Endothelial cell of umbilical vein (primary cell): ENCODE measurements at regions not wholly inside any gene's neighbourhood (a gene's known extent, or its start where the extent isn't known, plus 50 kb on each side); places are given as distances from the start of the nearest gene placed in this dataset.

Experiments
- BruUV-seq: library from RNA; stranded (reverse); fragments of 400-500 nt; replicated peaks from 2 replicates; lab custom pipeline; 2021; lab: Mats Ljungman, UMichigan
- CTCF ChIA-PET: fragments of 300-600, 350-600 bp; sonication (Branson Sonifier 250); formaldehyde crosslinking; loops from one replicate; lab custom pipeline; 2021; ENCODE audit warnings: antibody characterized with exemption, inconsistent platforms; lab: Charles Lee
- POLR2A ChIA-PET: fragments of 300-600, 350-600 bp; sonication (Branson Sonifier 250); formaldehyde crosslinking; loops from one replicate; lab custom pipeline; 2021; ENCODE audit warnings: antibody characterized with exemption, inconsistent platforms; lab: Charles Lee
- DNase-seq: peaks from one replicate; pipeline ENCODE4 v3.0.0-alpha.2; 2011; ENCODE audit warnings: low read depth, low spot score
- FAIRE-seq: peaks from 2 replicates; lab custom pipeline; 2011; peaks lifted over from hg19 to GRCh38; lab: Jason Lieb, UNC
- H2AFZ ChIP-seq: 2 replicates; pipeline ENCODE4 v1.6.0; 2012; ENCODE audit warnings: low read depth, low read length, control low read depth, inconsistent platforms
- H3K27ac ChIP-seq: 2 replicates; pipeline ENCODE4 v1.5.1; 2011; ENCODE audit warnings: low read depth, mild to moderate bottlenecking, control low read depth, low read length, moderate library complexity; ENCODE audit not compliant: insufficient read depth
- H3K27me3 ChIP-seq, 2 experiments: 2 replicates each; pipeline versions ENCODE4 v1.6.0 to v1.6.1; 2011; ENCODE audit warnings: low read length in 2 of 2, mixed read lengths in 1 of 2; ENCODE audit not compliant: control insufficient read depth in 2 of 2, insufficient read depth in 2 of 2
- H3K36me3 ChIP-seq, 2 experiments: 2 replicates in 1 of 2; 3 replicates in 1 of 2; pipeline ENCODE4 v1.5.1; 2011; ENCODE audit warnings: low read length in 2 of 2, mild to moderate bottlenecking in 1 of 2, moderate library complexity in 1 of 2; ENCODE audit not compliant: control insufficient read depth in 2 of 2, insufficient read depth in 2 of 2; ENCODE audit errors: extremely low read depth in 1 of 2
- H3K4me1 ChIP-seq: 3 replicates; pipeline ENCODE4 v1.5.1; 2011; ENCODE audit warnings: mild to moderate bottlenecking, low read length; ENCODE audit not compliant: control insufficient read depth, insufficient read depth; ENCODE audit errors: extremely low read depth
- H3K4me2 ChIP-seq: 2 replicates; pipeline ENCODE4 v1.6.1; 2011; ENCODE audit warnings: low read length, control low read depth, mixed read lengths; ENCODE audit not compliant: insufficient read depth
- H3K4me3 ChIP-seq, 3 experiments: fragments of 200-600 bp in 1 of 3; sonication (generic), shearing (Covaris generic) in 1 of 3; replicated peaks in 1 of 3; 2 replicates each; pipeline ENCODE4 v1.5.1; 2011 to 2016; ENCODE audit warnings: control low read depth in 3 of 3, low read length in 3 of 3, mild to moderate bottlenecking in 2 of 3, inconsistent platforms in 1 of 3, low read depth in 1 of 3, moderate library complexity in 1 of 3; ENCODE audit not compliant: insufficient read depth in 1 of 3
- H3K79me2 ChIP-seq: 2 replicates; pipeline ENCODE4 v1.6.0; 2012; ENCODE audit warnings: low read length, inconsistent platforms; ENCODE audit not compliant: control insufficient read depth, insufficient read depth
- H3K9ac ChIP-seq: replicated peaks from 2 replicates; pipeline ENCODE3; 2011; ENCODE audit warnings: low read length, control low read depth; ENCODE audit not compliant: insufficient read depth; ENCODE audit errors: extremely low read depth
- H3K9me1 ChIP-seq: replicated peaks from 3 replicates; pipeline ENCODE4 v1.6.0; 2011; ENCODE audit warnings: mild to moderate bottlenecking, low read length; ENCODE audit not compliant: control insufficient read depth, insufficient read depth; ENCODE audit errors: extremely low read depth
- H3K9me3 ChIP-seq: replicated peaks from 2 replicates; pipeline ENCODE4 v1.5.1; 2012; ENCODE audit warnings: low read length, inconsistent platforms; ENCODE audit not compliant: control insufficient read depth, insufficient read depth
- H4K20me1 ChIP-seq: replicated peaks from 2 replicates; pipeline ENCODE3; 2011; ENCODE audit warnings: mild to moderate bottlenecking, low read length; ENCODE audit not compliant: control insufficient read depth, insufficient read depth; ENCODE audit errors: extremely low read depth
- EZH2 ChIP-seq: IDR thresholded peaks from 2 replicates; pipeline ENCODE4 v1.6.1; 2012; ENCODE audit warnings: borderline replicate concordance, low read depth, mild to moderate bottlenecking, moderate library complexity, low read length, inconsistent platforms; ENCODE audit not compliant: severe bottlenecking
- FOS ChIP-seq: IDR thresholded peaks from 2 replicates; pipeline ENCODE4 v1.6.1; 2011; ENCODE audit warnings: mild to moderate bottlenecking, low read length, moderate library complexity, borderline replicate concordance; ENCODE audit not compliant: insufficient read depth
- GATA2 ChIP-seq: IDR thresholded peaks from 2 replicates; pipeline ENCODE4 v1.7.0; 2011; ENCODE audit warnings: low read depth, mild to moderate bottlenecking, moderate library complexity, mixed read lengths, low read length; ENCODE audit not compliant: insufficient read length, insufficient read depth
- JUN ChIP-seq: IDR thresholded peaks from 2 replicates; pipeline ENCODE4 v1.6.1; 2011; ENCODE audit warnings: borderline replicate concordance, low read depth; ENCODE audit not compliant: insufficient read length, insufficient read depth
- MYC ChIP-seq: IDR thresholded peaks from one replicate; pipeline ENCODE4 v1.6.1; 2011; ENCODE audit warnings: mild to moderate bottlenecking, low read depth, low read length
- POLR2A ChIP-seq: IDR thresholded peaks from 2 replicates; pipeline ENCODE4 v1.6.1; 2012; ENCODE audit warnings: low read depth, mild to moderate bottlenecking, control low read depth, low read length
- POLR2AphosphoS5 ChIP-seq: IDR thresholded peaks from 2 replicates; pipeline ENCODE4 v1.6.1; 2012; ENCODE audit warnings: low read depth, mild to moderate bottlenecking, control low read depth, low read length, moderate library complexity; ENCODE audit not compliant: insufficient read depth
- dilution Hi-C: fragments of 300-500 bp; cut with MboI; formaldehyde crosslinking; loops from one replicate; pipeline ENCODE4 v1.15.0; 2019; ENCODE audit warnings: low sequenced_read_pairs; ENCODE audit not compliant: extremely low pct_ligation_motif_present
- intact Hi-C: fragments of 100-400 bp; cut with micrococcal nuclease; formaldehyde crosslinking; loops from one replicate; pipeline ENCODE4 v1.10.0; 2022
- TF ChIP-seq, protein P1 (sequence below): IDR thresholded peaks from 2 replicates; pipeline ENCODE4 v1.6.1; 2011; ENCODE audit not compliant: insufficient read depth, insufficient read length
- TF ChIP-seq, protein P2 (sequence below), 2 donors: IDR thresholded peaks; 1 replicate in 1 of 2; 2 replicates in 1 of 2; pipeline ENCODE4 v1.5.1; 2011; ENCODE audit warnings: low read length in 2 of 2, mild to moderate bottlenecking in 2 of 2, moderate library complexity in 2 of 2, control low read depth in 1 of 2, inconsistent platforms in 1 of 2, low read depth in 1 of 2; ENCODE audit not compliant: insufficient read depth in 1 of 2; ENCODE audit errors: extremely low read depth in 1 of 2

DNA sequence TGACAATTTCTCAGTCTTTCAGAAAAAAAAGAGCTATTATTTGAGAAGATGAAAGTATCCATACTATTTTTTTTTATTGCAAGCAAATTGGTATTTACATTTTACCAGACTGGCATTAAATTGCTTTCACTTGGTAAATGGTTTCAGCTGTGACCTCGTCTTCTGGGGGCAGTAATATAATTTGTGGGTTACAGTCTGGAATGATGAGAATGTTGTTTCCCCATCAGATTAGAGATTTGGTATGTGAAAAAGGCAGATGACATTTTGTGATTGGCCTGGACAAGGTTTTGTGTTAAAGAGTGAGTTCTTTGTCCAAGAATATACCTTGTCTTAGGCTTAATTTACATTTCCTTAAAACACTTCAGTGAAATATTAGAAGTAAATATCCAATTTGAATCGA lies 390.1 kb upstream of the ST6GAL2 start:
- Histone ChIP-seq H3K36me3 (no peaks in the 10 kb centered on the region), H3K27me3 (no peaks in the 10 kb centered on the region), H3K27ac (no peak overlapping the region), H2AFZ (no peak overlapping the region), H3K4me3 (no peak overlapping the region), H3K9ac (no peak overlapping the region), H4K20me1 (no peaks in the 10 kb centered on the region), H3K9me1 (no peaks in the 10 kb centered on the region), H3K4me1 (no peaks in the 10 kb centered on the region), H3K9me3 (peaks cover 1% of the 10 kb centered on the region), H3K4me2 (no peak overlapping the region), H3K79me2 (no peaks in the 10 kb centered on the region)
- POLR2A ChIA-PET, result no interaction called here
- dilution Hi-C loops, result no loop called here
- no peak for TF ChIP-seq POLR2A
- no peak for TF ChIP-seq EZH2
- TF ChIP-seq POLR2AphosphoS5, result no peak
- TF ChIP-seq MYC, result no peak
- TF ChIP-seq, protein P1, sequence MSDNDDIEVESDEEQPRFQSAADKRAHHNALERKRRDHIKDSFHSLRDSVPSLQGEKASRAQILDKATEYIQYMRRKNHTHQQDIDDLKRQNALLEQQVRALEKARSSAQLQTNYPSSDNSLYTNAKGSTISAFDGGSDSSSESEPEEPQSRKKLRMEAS, result no peak
- TF ChIP-seq JUN, result no peak
- TF ChIP-seq, protein P2, sequence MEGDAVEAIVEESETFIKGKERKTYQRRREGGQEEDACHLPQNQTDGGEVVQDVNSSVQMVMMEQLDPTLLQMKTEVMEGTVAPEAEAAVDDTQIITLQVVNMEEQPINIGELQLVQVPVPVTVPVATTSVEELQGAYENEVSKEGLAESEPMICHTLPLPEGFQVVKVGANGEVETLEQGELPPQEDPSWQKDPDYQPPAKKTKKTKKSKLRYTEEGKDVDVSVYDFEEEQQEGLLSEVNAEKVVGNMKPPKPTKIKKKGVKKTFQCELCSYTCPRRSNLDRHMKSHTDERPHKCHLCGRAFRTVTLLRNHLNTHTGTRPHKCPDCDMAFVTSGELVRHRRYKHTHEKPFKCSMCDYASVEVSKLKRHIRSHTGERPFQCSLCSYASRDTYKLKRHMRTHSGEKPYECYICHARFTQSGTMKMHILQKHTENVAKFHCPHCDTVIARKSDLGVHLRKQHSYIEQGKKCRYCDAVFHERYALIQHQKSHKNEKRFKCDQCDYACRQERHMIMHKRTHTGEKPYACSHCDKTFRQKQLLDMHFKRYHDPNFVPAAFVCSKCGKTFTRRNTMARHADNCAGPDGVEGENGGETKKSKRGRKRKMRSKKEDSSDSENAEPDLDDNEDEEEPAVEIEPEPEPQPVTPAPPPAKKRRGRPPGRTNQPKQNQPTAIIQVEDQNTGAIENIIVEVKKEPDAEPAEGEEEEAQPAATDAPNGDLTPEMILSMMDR (IDR thresholded peaks at IDR 0.05; ENCODE audit: extremely low read depth in 1 of 2, insufficient read depth in 1 of 2, low read depth in 1 of 2, low read length in 2 of 2), result no peak
- no peak for TF ChIP-seq GATA2
- no peak for TF ChIP-seq FOS
- no TSS peak for BruUV-seq
- FAIRE-seq, result no peak
- CTCF ChIA-PET, result no interaction called here
- intact Hi-C loops, result no loop called here
- no peak for DNase-seq
